Sigmoid colon (tissue), 4 donors: ENCODE measurements at regions not wholly inside any gene's neighbourhood (a gene's known extent, or its start where the extent isn't known, plus 50 kb on each side); places are given as distances from the start of the nearest gene placed in this dataset.

Experiments
- CTCF ChIP-seq, 4 experiments: fragments of 450-650 bp in 3 of 4; fragments of 200-600 bp in 1 of 4; IDR thresholded peaks; one replicate each; pipeline ENCODE4 v1.5.1; 2016 to 2019; ENCODE audit warnings: antibody characterized with exemption in 4 of 4, mild to moderate bottlenecking in 3 of 4, moderate library complexity in 2 of 4
- EP300 ChIP-seq, 4 donors: sonication (generic); formaldehyde crosslinking; IDR thresholded peaks; one replicate each; pipeline ENCODE4 v1.6.1; 2017; ENCODE audit warnings: antibody characterized with exemption in 4 of 4

- no peak for TF ChIP-seq EP300 (IDR thresholded peaks at IDR 0.05)
- TF ChIP-seq CTCF (IDR thresholded peaks at IDR 0.05): no peak
Measured at GRCh38 chr5:67989456-67989855, 226.1 kb upstream of the PIK3R1 start.
